Common myeloid progenitor, CD34-positive (primary cell): ENCODE measurements at regions not wholly inside any gene's neighbourhood (a gene's known extent, or its start where the extent isn't known, plus 50 kb on each side); places are given as distances from the start of the nearest gene placed in this dataset.
A peak's percentile ranks its signal among the peaks of the same experiment; 100 is the strongest.

ENCODE experiments used
- CTCF ChIA-PET: fragments of 350-600 bp; sonication (Branson Sonifier 250); formaldehyde crosslinking; loops from one replicate; lab custom pipeline; 2021; ENCODE audit warnings: antibody characterized with exemption; lab: Charles Lee
- POLR2A ChIA-PET: fragments of 350-600 bp; sonication (Branson Sonifier 250); formaldehyde crosslinking; loops from one replicate; lab custom pipeline; 2021; ENCODE audit warnings: antibody characterized with exemption; lab: Charles Lee
- DNase-seq, 3 donors: peaks; one replicate each; pipeline versions ENCODE4 v3.0.0 to v3.0.0-alpha.2; 2013
- H3K27ac ChIP-seq, 2 experiments: 1 replicate in 1 of 2; 2 replicates in 1 of 2; pipeline ENCODE4 v1.7.0; 2013; ENCODE audit warnings: inconsistent platforms in 2 of 2, low read length in 2 of 2, mild to moderate bottlenecking in 2 of 2, low read depth in 1 of 2, moderate library complexity in 1 of 2; ENCODE audit not compliant: severe bottlenecking in 2 of 2, insufficient read depth in 1 of 2, poor library complexity in 1 of 2
- H3K27me3 ChIP-seq, 5 experiments: replicated peaks in 2 of 5; 1 replicate in 3 of 5; 2 replicates in 2 of 5; pipeline versions ENCODE4 v1.6.1 to v1.7.0; 2013; ENCODE audit warnings: low read length in 4 of 5, mild to moderate bottlenecking in 2 of 5, moderate library complexity in 2 of 5, inconsistent platforms in 1 of 5; ENCODE audit not compliant: insufficient read depth in 5 of 5, control insufficient read depth in 4 of 5
- H3K36me3 ChIP-seq, 4 experiments: 1 replicate in 2 of 4; 2 replicates in 2 of 4; pipeline versions ENCODE4 v1.6.1 to v1.7.0; 2013; ENCODE audit warnings: low read length in 3 of 4, control low read depth in 1 of 4, mild to moderate bottlenecking in 1 of 4; ENCODE audit not compliant: control insufficient read depth in 4 of 4, insufficient read depth in 4 of 4
- H3K4me1 ChIP-seq, 4 experiments: 1 replicate in 3 of 4; 2 replicates in 1 of 4; pipeline versions ENCODE4 v1.6.1 to v1.7.1; 2013; ENCODE audit warnings: low read length in 3 of 4, mild to moderate bottlenecking in 3 of 4, control low read depth in 1 of 4, inconsistent platforms in 1 of 4, moderate library complexity in 1 of 4; ENCODE audit not compliant: control insufficient read depth in 4 of 4, insufficient read depth in 4 of 4; ENCODE audit errors: control extremely low read depth in 1 of 4
- H3K4me3 ChIP-seq, 7 experiments: 1 replicate in 4 of 7; 2 replicates in 3 of 7; pipeline versions ENCODE4 v1.5.1 to v1.7.0; 2013; ENCODE audit warnings: mild to moderate bottlenecking in 7 of 7, low read length in 6 of 7, moderate library complexity in 6 of 7, inconsistent platforms in 2 of 7, low read depth in 2 of 7, control low read depth in 1 of 7; ENCODE audit not compliant: insufficient read depth in 4 of 7, control insufficient read depth in 1 of 7; ENCODE audit errors: extremely low read depth in 1 of 7
- H3K9me3 ChIP-seq, 5 experiments: 1 replicate in 4 of 5; 2 replicates in 1 of 5; pipeline versions ENCODE4 v1.6.1 to v1.7.1; 2013; ENCODE audit warnings: low read length in 4 of 5, mild to moderate bottlenecking in 2 of 5, inconsistent platforms in 1 of 5, low read depth in 1 of 5, moderate library complexity in 1 of 5; ENCODE audit not compliant: control insufficient read depth in 4 of 5, insufficient read depth in 2 of 5; ENCODE audit errors: control extremely low read depth in 1 of 5
- WGBS: methylation state at CpG from one replicate; pipeline ENCODE4 v1.1.5; 2013; ENCODE audit not compliant: insufficient coverage; 5-methylcytosine and 5-hydroxymethylcytosine counted together

- H3K4me3 ChIP-seq: no peak overlapping the region
- WGBS: no CpG with 5 or more reads among the region's 1 CpG
- ChIA-PET POLR2A (no interaction called here), CTCF (interaction anchor here (0.8 kb wide), 1 partner anchor 9 kb away, joined by 3 read pairs; no protein-coding TSS in a partner anchor)
- no peaks in the 10 kb centered on the region for H3K27me3 ChIP-seq
- peak; percentile 48 to 89 (median 82) for DNase-seq
- no peaks in the 10 kb centered on the region for H3K36me3 ChIP-seq
- peaks cover 0 to 23% (median 12%) of the 10 kb centered on the region in 4 experiments for H3K4me1 ChIP-seq
- no peaks in the 10 kb centered on the region for H3K9me3 ChIP-seq
- no peak overlapping the region for H3K27ac ChIP-seq
Observed at GRCh38 chr9:82790875-82791274, 272.1 kb downstream of the RASEF start.

- no peak overlapping the region for H3K27ac ChIP-seq
- CTCF ChIA-PET: interaction anchor here (1.1 kb wide), 1 partner anchor 30 kb away, joined by 3 read pairs; no protein-coding TSS in a partner anchor
- DNase-seq: peak; percentile 14 to 89 (median 83)
- no peak overlapping the region for H3K4me3 ChIP-seq
- POLR2A ChIA-PET: no interaction called here
- no CpG with 5 or more reads among the region's 2 CpGs for WGBS
- peaks cover 0 to 23% (median 12%) of the 10 kb centered on the region in 4 experiments for H3K4me1 ChIP-seq
- H3K27me3 ChIP-seq: no peaks in the 10 kb centered on the region
- H3K9me3 ChIP-seq: no peaks in the 10 kb centered on the region
- no peaks in the 10 kb centered on the region for H3K36me3 ChIP-seq
Observed at GRCh38 chr9:82791692-82792091, 271.2 kb downstream of the RASEF start.

GRCh38 chr9:82797534-82797933 is 265.4 kb downstream of the RASEF start:
- Histone ChIP-seq H3K4me3 (no peak overlapping the region), H3K9me3 (no peaks in the 10 kb centered on the region), H3K4me1 (no peaks in the 10 kb centered on the region), H3K27me3 (no peaks in the 10 kb centered on the region), H3K36me3 (no peaks in the 10 kb centered on the region), H3K27ac (no peak overlapping the region)
- 45% methylated on average over 3 of the region's 3 CpGs for WGBS
- POLR2A ChIA-PET: no interaction called here
- CTCF ChIA-PET: no interaction called here
- no peak for DNase-seq

- H3K4me3 ChIP-seq: no peak overlapping the region
- ChIA-PET CTCF (no interaction called here), POLR2A (no interaction called here)
- no peaks in the 10 kb centered on the region for H3K27me3 ChIP-seq
- no peak overlapping the region for H3K27ac ChIP-seq
- no peaks in the 10 kb centered on the region for H3K4me1 ChIP-seq
- H3K9me3 ChIP-seq: no peaks in the 10 kb centered on the region
- H3K36me3 ChIP-seq: no peaks in the 10 kb centered on the region
- WGBS: 92% methylated on average over 2 of the region's 4 CpGs
- DNase-seq: no peak
Observed at GRCh38 chr9:82799286-82799685, 263.7 kb downstream of the RASEF start.

- no peak overlapping the region for H3K4me3 ChIP-seq
- DNase-seq: peak in 2 of 3 donors; percentile 8 to 10
- no peaks in the 10 kb centered on the region for H3K36me3 ChIP-seq
- H3K27ac ChIP-seq: no peak overlapping the region
- H3K4me1 ChIP-seq: no peaks in the 10 kb centered on the region
- no peaks in the 10 kb centered on the region for H3K27me3 ChIP-seq
- H3K9me3 ChIP-seq: no peaks in the 10 kb centered on the region
- ChIA-PET POLR2A (no interaction called here), CTCF (interaction anchor here (1.0 to 1.8 kb wide), 3 partner anchors 41 to 200 kb away, joined by 3 to 6 read pairs (median 5); no protein-coding TSS in a partner anchor)
- no CpG with 5 or more reads among the region's 5 CpGs for WGBS
Observed at GRCh38 chr9:82805027-82805426, 257.9 kb downstream of the RASEF start.

GRCh38 chr9:82808478-82808877 is 254.5 kb downstream of the RASEF start:
- ChIA-PET POLR2A (no interaction called here), CTCF (interaction anchor here (0.9 kb wide), 1 partner anchor 9 kb away, joined by 3 read pairs; no protein-coding TSS in a partner anchor)
- no peak overlapping the region for H3K4me3 ChIP-seq
- H3K4me1 ChIP-seq: no peaks in the 10 kb centered on the region
- no peaks in the 10 kb centered on the region for H3K27me3 ChIP-seq
- no peaks in the 10 kb centered on the region for H3K9me3 ChIP-seq
- no peaks in the 10 kb centered on the region for H3K36me3 ChIP-seq
- DNase-seq: no peak
- no peak overlapping the region for H3K27ac ChIP-seq
- 100% methylated on average over 1 of the region's 2 CpGs for WGBS

- Histone ChIP-seq H3K4me1 (no peaks in the 10 kb centered on the region), H3K27ac (no peak overlapping the region), H3K4me3 (no peak overlapping the region), H3K36me3 (no peaks in the 10 kb centered on the region), H3K9me3 (no peaks in the 10 kb centered on the region), H3K27me3 (no peaks in the 10 kb centered on the region)
- no CpG with 5 or more reads among the region's 1 CpG for WGBS
- POLR2A ChIA-PET: no interaction called here
- peak in 2 of 3 donors; percentile 15 to 22 for DNase-seq
- CTCF ChIA-PET: no interaction called here
Observed at GRCh38 chr9:82810915-82811314, 252.0 kb downstream of the RASEF start.
